Mononuclear cell (primary cell): ENCODE measurements at regions not wholly inside any gene's neighbourhood (a gene's known extent, or its start where the extent isn't known, plus 50 kb on each side); places are given as distances from the start of the nearest gene placed in this dataset.

Experiments
- H3K27me3 ChIP-seq: 2 replicates; pipeline ENCODE4 v1.6.0; 2011; ENCODE audit warnings: low read length, control low read depth; ENCODE audit not compliant: insufficient read depth
- H3K4me1 ChIP-seq: 2 replicates; pipeline ENCODE4 v1.5.1; 2011; ENCODE audit warnings: mild to moderate bottlenecking, low read length, control low read depth; ENCODE audit not compliant: insufficient read depth
- H3K4me3 ChIP-seq: 2 replicates; pipeline ENCODE4 v1.5.1; 2011; ENCODE audit warnings: mild to moderate bottlenecking, low read length, moderate library complexity
- H3K9me3 ChIP-seq: 2 replicates; pipeline ENCODE4 v1.5.1; 2011; ENCODE audit warnings: low read depth, mild to moderate bottlenecking, control low read depth, low read length

DNA sequence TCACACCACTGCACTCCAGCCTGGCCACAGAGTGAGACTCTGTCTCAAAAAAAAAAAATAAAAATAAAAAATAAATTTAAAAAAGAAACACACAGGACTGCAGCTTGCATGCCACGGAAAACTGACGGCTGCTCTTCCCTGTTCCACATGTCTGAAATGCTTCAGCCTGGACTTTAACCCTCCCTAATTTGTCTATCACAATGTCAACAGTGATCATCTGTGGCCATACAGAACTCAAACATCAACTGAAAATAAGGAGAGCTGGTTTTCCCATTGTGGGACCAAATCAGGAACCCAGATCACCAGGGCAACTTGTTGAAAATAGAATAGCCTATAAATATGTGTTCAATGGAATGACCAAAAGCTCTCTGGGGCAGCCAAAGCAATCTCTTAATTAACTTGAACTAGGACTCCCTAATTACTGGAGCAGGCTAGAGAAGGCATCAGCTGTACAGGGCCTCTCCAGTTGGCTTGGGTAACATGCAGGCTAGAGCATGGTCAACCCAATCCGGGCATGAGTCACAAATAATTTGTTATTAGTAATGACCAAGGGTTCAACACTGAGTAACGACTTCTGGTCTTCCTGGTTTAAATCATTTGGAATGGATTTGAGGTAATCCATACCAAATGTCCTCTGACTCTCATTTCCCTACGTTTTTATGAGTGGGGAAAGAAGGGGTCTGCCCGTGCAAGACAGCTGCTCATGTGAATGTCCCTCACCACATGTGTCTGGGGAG is 62.7 kb upstream of the KAZN start:
- H3K9me3 ChIP-seq = no peaks in the 10 kb centered on the region
- no peaks in the 10 kb centered on the region for H3K4me1 ChIP-seq
- no peaks in the 10 kb centered on the region for H3K27me3 ChIP-seq
- no peak overlapping the region for H3K4me3 ChIP-seq

DNA sequence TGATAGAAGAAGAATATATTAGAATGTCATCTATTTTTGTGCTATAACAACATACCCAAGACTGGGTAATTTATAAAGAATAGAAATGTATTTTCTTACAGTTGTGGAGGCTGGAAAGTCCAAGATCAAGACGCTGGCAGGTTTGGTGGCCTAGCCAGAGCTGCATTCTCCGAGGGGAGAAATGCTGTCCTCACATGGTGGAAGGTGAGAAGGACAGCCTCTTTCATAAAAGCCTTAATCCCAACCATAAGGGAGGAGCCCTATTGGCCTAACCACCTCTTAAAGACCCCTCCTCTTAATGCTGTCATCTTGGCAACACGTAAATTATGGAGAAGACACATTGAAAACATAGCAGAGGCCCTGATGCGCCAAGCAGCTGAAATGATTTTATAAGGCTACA is 60.1 kb upstream of the KAZN start:
- Histone ChIP-seq H3K4me1 (peaks cover 4% of the 10 kb centered on the region), H3K27me3 (no peaks in the 10 kb centered on the region), H3K9me3 (no peaks in the 10 kb centered on the region), H3K4me3 (no peak overlapping the region)

DNA sequence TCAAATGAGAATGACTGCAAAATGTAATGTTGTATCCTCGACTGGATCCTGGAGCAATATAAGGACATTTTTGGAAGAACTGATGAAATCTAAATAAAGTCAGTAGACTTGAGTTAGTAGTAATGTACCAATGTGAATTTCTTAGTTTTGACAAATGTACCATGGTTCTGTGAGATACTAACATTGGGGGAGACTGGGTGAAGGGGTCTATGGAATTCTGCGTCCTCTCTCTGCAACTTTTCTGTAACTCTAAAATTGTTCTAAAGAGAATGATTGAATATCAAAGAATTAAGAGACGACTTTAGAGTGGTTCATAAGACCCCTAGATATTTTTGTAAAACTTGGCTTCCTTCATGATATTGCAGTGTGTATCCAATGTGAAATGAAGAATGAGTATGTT is 59.2 kb upstream of the KAZN start:
- no peaks in the 10 kb centered on the region for H3K27me3 ChIP-seq
- no peak overlapping the region for H3K4me3 ChIP-seq
- H3K9me3 ChIP-seq = no peaks in the 10 kb centered on the region
- H3K4me1 ChIP-seq = peaks cover 7% of the 10 kb centered on the region

DNA sequence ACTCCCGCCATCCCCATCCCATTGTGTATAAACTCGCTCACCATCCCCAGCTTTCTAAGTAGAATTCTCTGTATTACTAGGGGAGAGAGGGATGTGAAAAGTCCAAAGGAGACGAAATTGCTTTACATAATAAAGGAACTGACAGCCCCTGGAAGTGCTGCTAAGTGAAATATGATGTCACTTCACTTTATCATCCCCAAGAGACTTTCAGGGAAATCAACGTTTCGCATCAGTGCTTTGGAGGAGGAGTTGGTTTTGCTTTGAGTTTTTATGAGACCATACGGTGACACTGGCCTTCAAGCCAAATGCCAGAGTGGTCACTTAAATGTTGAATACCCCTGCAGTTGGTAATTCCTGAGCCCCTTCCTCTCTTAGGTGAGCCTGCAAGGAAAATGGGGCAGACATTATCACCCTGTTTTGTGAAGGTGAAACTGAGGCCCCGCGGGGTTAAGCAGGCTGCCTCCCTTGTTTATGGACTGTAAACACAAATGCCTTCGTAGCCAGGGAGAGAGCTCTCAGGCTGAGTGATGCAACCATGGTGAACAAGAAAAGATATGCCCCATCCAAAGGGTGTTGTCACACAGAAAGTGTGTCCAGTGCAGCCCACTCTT is 58.4 kb upstream of the KAZN start:
- peaks cover 7% of the 10 kb centered on the region for H3K4me1 ChIP-seq
- no peaks in the 10 kb centered on the region for H3K9me3 ChIP-seq
- no peaks in the 10 kb centered on the region for H3K27me3 ChIP-seq
- no peak overlapping the region for H3K4me3 ChIP-seq

DNA sequence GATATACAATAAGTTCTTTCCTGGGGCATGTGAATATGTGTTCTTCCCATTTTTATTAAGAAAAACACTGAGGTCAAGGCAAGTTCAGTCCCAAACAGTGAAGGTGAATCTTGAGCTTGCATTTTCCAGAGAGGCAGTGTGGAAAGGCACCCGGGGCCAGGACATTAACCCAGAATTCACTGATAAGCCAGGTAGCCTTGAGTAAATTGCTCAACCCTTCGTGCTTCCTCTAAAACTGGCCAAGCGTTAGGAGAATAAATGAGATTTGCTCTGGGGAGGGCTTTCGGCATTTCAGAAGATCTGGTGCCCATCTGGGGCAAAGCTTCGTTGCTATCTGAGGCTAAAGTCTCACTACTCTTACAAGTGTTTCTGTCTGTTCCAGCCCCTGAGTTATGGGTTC is 57.1 kb upstream of the KAZN start:
- Histone ChIP-seq H3K9me3 (no peaks in the 10 kb centered on the region), H3K4me3 (no peak overlapping the region), H3K4me1 (peaks cover 7% of the 10 kb centered on the region), H3K27me3 (peaks cover 2% of the 10 kb centered on the region)

DNA sequence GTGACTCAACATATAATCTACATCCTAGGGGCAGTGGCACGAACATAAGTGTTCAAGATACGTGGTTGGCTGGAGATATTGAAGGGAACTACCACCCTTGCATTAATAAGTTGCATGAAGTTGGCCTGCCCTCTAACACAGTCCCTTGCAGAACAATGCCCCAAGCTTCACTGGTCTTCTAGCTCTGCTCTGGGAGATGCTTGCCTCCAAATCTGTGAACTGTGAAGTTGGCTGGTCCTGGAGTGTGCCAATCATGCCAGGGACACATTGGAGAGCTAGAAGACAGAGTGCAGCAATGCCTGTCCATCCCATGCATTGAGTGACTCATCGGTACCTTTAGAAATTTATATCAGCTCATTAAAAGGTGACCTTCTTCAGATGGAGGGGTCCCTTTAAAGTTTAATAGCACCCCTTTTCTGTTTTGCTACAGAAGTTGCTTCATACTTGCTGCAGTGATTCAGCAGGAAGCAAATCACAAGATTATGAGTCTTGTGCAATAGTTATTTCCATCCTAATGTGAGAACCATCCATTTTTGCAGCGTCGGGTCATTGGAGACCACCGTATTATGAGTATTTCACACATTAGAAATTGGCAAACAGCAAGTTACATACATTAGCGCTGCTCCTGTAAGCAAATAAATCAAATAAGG is 55.2 kb upstream of the KAZN start:
- Histone ChIP-seq H3K4me1 (peaks cover 7% of the 10 kb centered on the region), H3K4me3 (no peak overlapping the region), H3K9me3 (no peaks in the 10 kb centered on the region), H3K27me3 (peaks cover 2% of the 10 kb centered on the region)

DNA sequence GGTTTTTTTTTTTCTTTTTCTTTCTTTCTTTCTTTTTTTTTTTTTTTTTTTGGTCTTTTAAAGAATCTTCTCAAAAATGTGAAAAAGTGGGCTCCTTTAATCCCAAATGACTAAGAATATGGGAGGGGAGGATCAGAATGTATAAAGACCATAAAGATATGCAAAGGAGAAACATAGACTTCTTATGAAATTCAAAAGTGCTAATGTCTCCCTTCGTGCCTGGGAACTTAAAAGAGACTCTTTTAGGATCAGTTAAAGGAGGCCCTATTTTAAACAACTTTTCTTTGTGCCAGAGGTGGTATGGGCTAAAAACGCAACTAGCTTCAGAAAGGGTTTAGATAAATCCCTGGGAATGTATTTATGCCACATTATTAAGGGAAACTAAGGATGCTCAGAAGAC is 54.2 kb upstream of the KAZN start:
- Histone ChIP-seq H3K4me1 (peaks cover 7% of the 10 kb centered on the region), H3K27me3 (peaks cover 2% of the 10 kb centered on the region), H3K9me3 (no peaks in the 10 kb centered on the region), H3K4me3 (no peak overlapping the region)

DNA sequence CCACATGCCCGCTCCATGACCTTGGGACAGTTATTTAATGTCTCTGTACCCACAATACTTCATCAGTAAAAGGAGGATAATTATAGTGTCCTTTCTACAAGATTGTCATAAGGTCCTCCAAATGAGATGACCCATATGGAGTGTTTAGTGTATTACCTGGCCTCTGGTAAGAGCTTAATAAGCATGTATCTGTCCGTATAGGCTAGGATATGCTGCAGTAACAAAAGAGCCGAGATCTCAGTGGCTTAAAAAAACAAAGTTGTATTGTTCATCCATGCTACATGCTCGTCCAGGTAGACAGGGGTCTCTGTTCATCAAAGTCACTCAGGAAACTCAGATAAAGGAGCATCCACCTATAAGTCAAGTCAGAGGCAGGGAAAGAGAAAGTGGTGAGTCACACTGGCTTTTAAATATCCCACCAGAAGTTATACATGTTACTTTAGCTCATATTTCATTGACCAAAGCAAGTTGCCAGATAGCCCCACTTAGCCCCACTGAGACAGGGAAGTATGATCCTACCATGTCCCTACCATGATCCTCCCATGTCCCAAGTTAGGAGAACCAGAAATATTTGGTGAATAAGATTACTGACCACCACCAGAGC is 53.0 kb upstream of the KAZN start:
- Histone ChIP-seq H3K4me1 (peaks cover 7% of the 10 kb centered on the region), H3K4me3 (no peak overlapping the region), H3K27me3 (peaks cover 2% of the 10 kb centered on the region), H3K9me3 (no peaks in the 10 kb centered on the region)

DNA sequence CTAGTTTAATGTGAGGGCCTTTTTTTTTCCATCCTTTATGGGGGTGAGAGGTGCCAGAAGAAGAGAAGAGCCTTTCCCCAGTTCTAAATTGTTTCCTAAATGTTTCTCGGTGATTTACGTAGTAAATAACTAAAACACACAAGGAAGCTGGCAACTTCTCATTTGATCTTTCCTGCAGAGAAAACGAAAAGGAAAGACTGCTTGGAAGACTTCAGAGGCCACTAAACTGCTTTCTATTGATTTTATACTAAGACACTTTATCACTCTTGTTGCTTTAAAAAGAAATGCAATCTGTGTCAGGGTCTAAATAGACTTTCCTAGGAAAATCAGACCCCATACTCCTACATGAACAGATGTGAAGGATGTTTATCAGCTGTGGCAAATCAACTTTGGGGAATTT is 52.1 kb upstream of the KAZN start:
- H3K4me1 ChIP-seq = peaks cover 7% of the 10 kb centered on the region
- no peak overlapping the region for H3K4me3 ChIP-seq
- H3K9me3 ChIP-seq = no peaks in the 10 kb centered on the region
- peaks cover 2% of the 10 kb centered on the region for H3K27me3 ChIP-seq
